Gastrocnemius medialis (tissue), 4 donors: ENCODE measurements at regions not wholly inside any gene's neighbourhood (a gene's known extent, or its start where the extent isn't known, plus 50 kb on each side); places are given as distances from the start of the nearest gene placed in this dataset.

ENCODE experiments used
- ATAC-seq, 2 donors: fragments of 150-250 bp; one replicate each; pipeline ENCODE4 v1.9.1; 2016
- DNase-seq, 2 donors: peaks; one replicate each; pipeline ENCODE4 v3.0.0-alpha.2; 2019
- H3K27ac ChIP-seq, 4 donors: fragments of 200-600 bp; sonication (generic); 1 replicate in 1 of 4; 2 replicates in 3 of 4; pipeline ENCODE4 v1.5.1; 2016 to 2018; ENCODE audit warnings: mild to moderate bottlenecking in 2 of 4, moderate library complexity in 1 of 4
- H3K27me3 ChIP-seq, 3 donors: fragments of 200-600 bp; sonication (generic) in 2 of 3; 1 replicate in 1 of 3; 2 replicates in 2 of 3; pipeline versions ENCODE4 v1.5.1 to v1.6.0; 2016 to 2019; ENCODE audit warnings: mild to moderate bottlenecking in 1 of 3, moderate library complexity in 1 of 3
- H3K36me3 ChIP-seq, 2 donors: fragments of 200-600 bp; sonication (generic) in 1 of 2; one replicate each; pipeline ENCODE4 v1.5.1; 2017 to 2018
- H3K4me1 ChIP-seq, 2 donors: fragments of 200-600 bp; sonication (generic) in 1 of 2; one replicate each; pipeline ENCODE4 v1.5.1; 2016 to 2017; ENCODE audit warnings: mild to moderate bottlenecking in 2 of 2
- H3K4me3 ChIP-seq, 4 donors: fragments of 200-600 bp; sonication (generic) in 3 of 4; 1 replicate in 1 of 4; 2 replicates in 3 of 4; pipeline ENCODE4 v1.5.1; 2016 to 2019; ENCODE audit warnings: mild to moderate bottlenecking in 2 of 4
- H3K9me3 ChIP-seq, 3 donors: fragments of 200-600 bp; sonication (generic) in 2 of 3; 1 replicate in 1 of 3; 2 replicates in 2 of 3; pipeline ENCODE4 v1.5.1; 2016 to 2019
- CTCF ChIP-seq, 5 experiments: fragments of 450-650 bp in 3 of 5; fragments of 200-600 bp in 2 of 5; sonication (generic) in 2 of 5; IDR thresholded peaks in 4 of 5; conservative IDR thresholded peaks in 1 of 5; 1 replicate in 4 of 5; 2 replicates in 1 of 5; pipeline ENCODE4 v1.5.1; 2016 to 2019; ENCODE audit warnings: antibody characterized with exemption in 5 of 5, mild to moderate bottlenecking in 3 of 5, moderate library complexity in 3 of 5
- POLR2A ChIP-seq, 2 donors: fragments of 450-650 bp; IDR thresholded peaks; one replicate each; pipeline ENCODE4 v1.6.1; 2017; ENCODE audit warnings: antibody characterized with exemption in 2 of 2, mild to moderate bottlenecking in 2 of 2, moderate library complexity in 2 of 2
- in situ Hi-C, 4 donors: fragments of 200-750 bp; cut with MboI; loops; one replicate each; pipeline versions ENCODE4 v1.15.0 to v1.8.0; 2017; ENCODE audit warnings: low sequenced_read_pairs in 4 of 4
- intact Hi-C: fragments of 100-400 bp; cut with DNase I; formaldehyde crosslinking; loops from one replicate; pipeline ENCODE4 v1.15.1; 2023; ENCODE audit warnings: low total_unique reads

DNA sequence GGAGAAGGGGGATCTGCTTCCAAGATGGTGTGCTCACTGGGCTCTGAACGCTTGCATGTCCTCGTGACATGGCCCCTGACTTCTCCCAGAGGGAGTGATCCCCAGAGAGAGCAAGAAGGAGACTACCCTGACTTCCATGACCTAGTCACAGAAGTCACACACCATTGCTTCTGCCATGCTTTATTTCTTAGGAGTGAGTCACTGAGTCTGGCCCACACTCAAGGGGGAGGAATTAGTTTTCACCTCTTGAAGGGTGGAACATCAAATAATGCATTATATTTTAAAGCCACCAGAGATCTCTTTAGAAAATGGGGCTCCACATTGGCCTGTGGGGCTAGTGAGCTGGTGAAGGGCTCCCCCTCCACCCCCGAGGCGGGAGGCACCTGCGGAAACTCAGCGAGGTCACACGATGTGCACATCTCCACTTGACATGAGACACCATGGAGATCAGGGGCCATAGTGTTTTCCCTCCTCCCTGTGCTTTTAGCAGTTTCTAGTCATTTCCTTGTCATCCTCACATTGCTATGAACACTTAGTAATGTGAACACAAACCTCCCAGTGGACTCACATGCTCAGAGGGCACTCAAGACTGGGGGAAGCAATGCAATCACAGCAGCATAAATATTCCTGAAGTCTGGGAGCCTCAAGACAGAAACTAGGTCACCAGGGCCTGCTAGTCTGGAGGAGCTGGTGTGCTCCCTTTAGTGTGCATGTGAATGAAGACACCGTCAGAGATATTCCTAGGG is 87.4 kb upstream of the FZD10 start:
- Histone ChIP-seq H3K4me3 (no peak overlapping the region), H3K36me3 (no peaks in the 10 kb centered on the region)
- ATAC-seq = no peak

GRCh38 chr12:130075497-130076076 is 86.7 kb upstream of the FZD10 start:
- no peaks in the 10 kb centered on the region for H3K27me3 ChIP-seq
- intact Hi-C loops (no loop called here), in situ Hi-C loops (no loop called here)
- no peak overlapping the region for H3K4me3 ChIP-seq
- ATAC-seq (no peak), DNase-seq (no peak)
- H3K4me1 ChIP-seq = no peaks in the 10 kb centered on the region
- no peak overlapping the region for H3K27ac ChIP-seq
- H3K9me3 ChIP-seq = no peaks in the 10 kb centered on the region
- TF ChIP-seq POLR2A (IDR thresholded peaks at IDR 0.05) (no peak), CTCF (IDR thresholded peaks at IDR 0.05 in 4 of 5, conservative IDR thresholded peaks at IDR 0.05 in 1 of 5) (no peak)
- no peaks in the 10 kb centered on the region for H3K36me3 ChIP-seq

More for the DNA sequence above, 87.4 kb upstream of the FZD10 start:
- in situ Hi-C loops (no loop called here), intact Hi-C loops (no loop called here)
- DNase-seq = no peak
- no peak for TF ChIP-seq CTCF (IDR thresholded peaks at IDR 0.05 in 4 of 5, conservative IDR thresholded peaks at IDR 0.05 in 1 of 5)
- TF ChIP-seq POLR2A (IDR thresholded peaks at IDR 0.05) = no peak
- Histone ChIP-seq H3K4me1 (no peaks in the 10 kb centered on the region), H3K27me3 (no peaks in the 10 kb centered on the region), H3K9me3 (no peaks in the 10 kb centered on the region), H3K27ac (no peak overlapping the region)

DNA sequence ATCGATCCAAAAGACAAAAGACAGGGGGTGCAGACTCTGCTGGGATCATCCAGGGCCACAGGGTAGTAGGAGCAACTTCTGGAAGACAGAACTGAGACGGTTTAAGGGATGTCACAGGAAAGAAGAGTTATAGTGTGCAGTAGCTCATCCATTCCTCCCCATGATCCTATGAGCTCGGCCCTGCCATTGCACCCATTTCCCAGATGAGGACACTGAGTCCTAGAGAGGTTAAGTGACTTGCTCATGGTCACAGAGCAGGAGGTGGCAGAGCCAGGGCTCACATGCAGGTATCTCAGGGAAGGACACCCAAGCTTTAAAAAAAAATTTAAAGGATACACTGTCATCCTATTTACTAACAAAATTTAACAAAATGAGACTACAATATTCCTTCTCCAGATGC is 86.1 kb upstream of the FZD10 start:
- Histone ChIP-seq H3K36me3 (no peaks in the 10 kb centered on the region), H3K9me3 (no peaks in the 10 kb centered on the region), H3K27me3 (no peaks in the 10 kb centered on the region), H3K27ac (no peak overlapping the region), H3K4me1 (no peaks in the 10 kb centered on the region), H3K4me3 (no peak overlapping the region)
- ATAC-seq (no peak), DNase-seq (no peak)
- intact Hi-C loops (no loop called here), in situ Hi-C loops (no loop called here)
- TF ChIP-seq CTCF (IDR thresholded peaks at IDR 0.05 in 4 of 5, conservative IDR thresholded peaks at IDR 0.05 in 1 of 5) (no peak), POLR2A (IDR thresholded peaks at IDR 0.05) (no peak)

DNA sequence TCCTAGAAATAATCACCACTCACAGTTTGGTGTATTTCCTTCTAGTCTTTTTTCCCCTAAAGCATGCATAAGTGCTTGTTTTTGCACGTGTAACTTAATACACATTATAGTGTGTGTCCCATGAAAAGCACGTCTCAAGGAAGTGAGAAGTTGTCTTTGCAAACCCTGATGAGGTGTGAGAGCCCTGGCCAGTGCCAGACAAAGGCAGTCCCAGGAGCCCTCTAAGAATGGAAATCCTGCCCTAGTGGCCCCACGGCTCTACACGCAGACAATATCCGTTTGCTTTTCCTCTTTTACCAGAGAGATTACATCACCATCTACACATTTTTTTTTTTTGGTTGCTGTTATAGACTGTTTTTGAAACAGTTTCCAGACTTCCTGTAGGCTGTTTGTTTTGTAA is 85.5 kb upstream of the FZD10 start:
- TF ChIP-seq POLR2A (IDR thresholded peaks at IDR 0.05) (no peak), CTCF (IDR thresholded peaks at IDR 0.05 in 4 of 5, conservative IDR thresholded peaks at IDR 0.05 in 1 of 5) (no peak)
- no peak overlapping the region for H3K27ac ChIP-seq
- H3K36me3 ChIP-seq = no peaks in the 10 kb centered on the region
- H3K9me3 ChIP-seq = no peaks in the 10 kb centered on the region
- in situ Hi-C loops (no loop called here), intact Hi-C loops (no loop called here)
- no peak overlapping the region for H3K4me3 ChIP-seq
- ATAC-seq (no peak), DNase-seq (no peak)
- no peaks in the 10 kb centered on the region for H3K4me1 ChIP-seq
- no peaks in the 10 kb centered on the region for H3K27me3 ChIP-seq
